GM12874 (cell line): ENCODE measurements at regions not wholly inside any gene's neighbourhood (a gene's known extent, or its start where the extent isn't known, plus 50 kb on each side); places are given as distances from the start of the nearest gene placed in this dataset.

Source experiments
- TF ChIP-seq, protein P1 (sequence below): IDR thresholded peaks from 2 replicates; pipeline ENCODE4 v1.5.1; 2011; ENCODE audit warnings: low read depth, mild to moderate bottlenecking, control low read depth, low read length, moderate library complexity; ENCODE audit not compliant: insufficient read depth

DNA sequence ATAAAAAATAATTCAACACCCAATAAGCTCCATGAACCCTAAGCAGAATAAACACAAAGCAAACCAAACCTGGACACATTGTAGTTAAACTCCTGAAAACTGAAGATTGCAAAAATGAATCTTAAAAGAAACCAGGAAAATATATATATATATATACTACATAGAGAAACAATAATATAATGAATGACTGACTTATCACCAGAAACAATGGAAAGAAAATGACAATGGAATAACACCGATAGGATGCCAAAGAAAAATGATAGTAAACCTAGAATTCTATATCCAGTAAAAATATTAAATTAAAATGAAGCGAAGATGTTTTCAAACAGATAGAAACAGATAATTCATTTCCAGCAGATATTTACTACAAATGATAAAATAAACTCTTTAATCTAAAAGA, 346.9 kb downstream of the IRS1 start:
- TF ChIP-seq, protein P1, sequence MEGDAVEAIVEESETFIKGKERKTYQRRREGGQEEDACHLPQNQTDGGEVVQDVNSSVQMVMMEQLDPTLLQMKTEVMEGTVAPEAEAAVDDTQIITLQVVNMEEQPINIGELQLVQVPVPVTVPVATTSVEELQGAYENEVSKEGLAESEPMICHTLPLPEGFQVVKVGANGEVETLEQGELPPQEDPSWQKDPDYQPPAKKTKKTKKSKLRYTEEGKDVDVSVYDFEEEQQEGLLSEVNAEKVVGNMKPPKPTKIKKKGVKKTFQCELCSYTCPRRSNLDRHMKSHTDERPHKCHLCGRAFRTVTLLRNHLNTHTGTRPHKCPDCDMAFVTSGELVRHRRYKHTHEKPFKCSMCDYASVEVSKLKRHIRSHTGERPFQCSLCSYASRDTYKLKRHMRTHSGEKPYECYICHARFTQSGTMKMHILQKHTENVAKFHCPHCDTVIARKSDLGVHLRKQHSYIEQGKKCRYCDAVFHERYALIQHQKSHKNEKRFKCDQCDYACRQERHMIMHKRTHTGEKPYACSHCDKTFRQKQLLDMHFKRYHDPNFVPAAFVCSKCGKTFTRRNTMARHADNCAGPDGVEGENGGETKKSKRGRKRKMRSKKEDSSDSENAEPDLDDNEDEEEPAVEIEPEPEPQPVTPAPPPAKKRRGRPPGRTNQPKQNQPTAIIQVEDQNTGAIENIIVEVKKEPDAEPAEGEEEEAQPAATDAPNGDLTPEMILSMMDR, result no peak

DNA sequence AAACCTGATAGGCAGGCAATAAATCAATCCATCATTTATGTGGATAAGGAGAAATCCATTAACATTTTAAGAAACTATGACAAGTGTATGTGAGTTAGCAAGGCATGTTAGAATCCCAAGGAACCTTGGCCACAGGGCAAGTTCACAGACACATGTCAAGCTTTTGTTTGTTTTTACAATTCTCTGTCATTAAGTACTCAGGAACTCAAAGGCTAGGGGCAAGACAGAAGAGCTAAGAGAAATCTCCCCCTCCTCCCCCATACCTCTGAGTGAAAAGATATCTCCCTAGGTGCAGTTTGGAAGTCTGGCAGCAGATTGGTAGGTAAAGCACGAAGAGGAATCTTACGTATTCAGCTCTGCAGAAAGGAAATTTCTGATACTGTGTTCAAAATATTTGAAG, 348.1 kb downstream of the IRS1 start:
- TF ChIP-seq, protein P1, result no peak

DNA sequence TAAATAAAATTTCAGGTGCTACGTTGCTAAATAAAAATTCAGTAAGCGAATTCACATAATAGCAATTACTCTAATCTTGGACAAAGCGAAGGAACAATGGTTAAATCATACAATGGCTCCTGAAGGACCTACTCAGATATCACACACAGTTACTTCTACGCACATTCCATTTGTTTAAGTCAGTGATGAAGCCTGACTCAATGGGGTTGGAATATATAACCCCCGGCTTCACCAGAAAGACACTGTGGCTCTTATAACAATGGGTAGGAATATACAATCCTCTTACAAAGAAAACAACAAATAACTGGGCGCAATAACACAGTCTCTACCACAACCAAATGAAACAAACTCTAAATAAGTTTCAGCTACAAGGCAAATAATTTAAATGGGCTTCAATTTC, 349.5 kb downstream of the IRS1 start:
- TF ChIP-seq, protein P1, result no peak

DNA sequence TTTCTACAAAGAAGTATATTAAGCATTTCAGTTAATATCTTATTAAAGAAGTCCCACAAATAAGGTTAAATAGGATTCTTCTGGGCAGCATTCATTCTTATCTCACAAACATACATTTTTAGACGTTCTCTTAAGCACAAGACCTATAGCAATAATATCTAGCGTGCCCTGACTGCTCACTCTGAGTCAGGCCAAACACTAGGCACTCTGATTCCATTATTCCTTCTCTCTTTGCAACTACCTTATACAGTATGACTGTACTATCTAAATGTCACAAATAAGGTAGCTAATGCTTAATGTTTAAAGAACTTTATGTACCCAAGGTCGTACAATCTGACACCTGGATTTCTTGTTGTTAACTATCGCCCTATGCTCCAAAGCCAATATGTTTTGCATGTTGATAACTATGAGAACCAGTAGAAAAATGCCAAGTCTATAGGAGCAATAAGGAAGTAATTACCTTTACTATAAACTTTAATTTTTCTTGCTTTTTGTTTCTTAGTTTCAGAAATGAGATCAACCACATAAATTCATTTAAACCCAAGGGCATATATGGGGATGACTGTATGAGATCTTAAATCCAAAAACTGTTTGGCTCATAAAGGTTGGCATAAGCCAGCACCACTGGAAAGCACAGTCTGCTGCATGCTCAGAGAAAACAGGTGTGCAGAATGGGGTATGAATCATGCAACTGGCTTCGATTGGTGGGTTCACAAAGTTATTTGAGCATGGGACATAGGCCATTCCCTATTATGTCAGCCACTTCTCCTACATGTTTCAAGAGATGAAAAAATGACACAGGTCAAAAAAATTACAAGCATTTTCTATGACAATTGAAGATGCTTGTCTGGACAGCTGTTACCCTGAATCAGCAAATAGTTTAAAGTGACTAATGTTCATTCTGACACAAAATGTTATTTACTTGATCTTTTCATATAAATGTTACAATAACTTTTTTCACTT, 352.0 kb downstream of the IRS1 start:
- TF ChIP-seq, protein P1, result no peak

DNA sequence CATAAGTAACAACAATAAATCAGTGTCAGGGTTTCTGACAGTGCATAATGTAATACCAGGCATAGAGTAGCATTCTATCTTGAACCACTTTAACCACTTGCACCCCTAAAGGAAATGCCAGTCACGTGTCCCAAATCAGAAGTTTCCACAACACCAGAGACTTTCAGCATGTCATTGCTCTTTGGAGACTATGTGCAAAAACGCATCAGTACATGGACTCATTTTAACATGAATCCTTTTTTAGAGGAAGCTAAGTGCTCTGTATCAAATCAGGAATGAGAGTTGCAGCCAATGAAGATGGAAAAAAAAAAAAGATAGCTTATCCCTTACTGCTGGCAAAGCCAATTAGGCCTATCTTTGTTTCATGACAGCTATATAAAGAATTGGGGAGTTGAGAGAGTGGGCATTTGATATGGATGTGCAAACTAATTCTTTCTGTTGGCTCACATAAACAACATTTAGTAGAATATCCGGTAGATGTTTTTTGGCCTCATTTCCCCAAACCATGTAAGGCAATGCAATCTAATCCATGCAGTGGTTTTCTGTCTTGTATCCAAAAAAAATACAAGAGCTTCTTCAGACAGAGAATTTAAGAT, 353.1 kb downstream of the IRS1 start:
- TF ChIP-seq, protein P1, result no peak

DNA sequence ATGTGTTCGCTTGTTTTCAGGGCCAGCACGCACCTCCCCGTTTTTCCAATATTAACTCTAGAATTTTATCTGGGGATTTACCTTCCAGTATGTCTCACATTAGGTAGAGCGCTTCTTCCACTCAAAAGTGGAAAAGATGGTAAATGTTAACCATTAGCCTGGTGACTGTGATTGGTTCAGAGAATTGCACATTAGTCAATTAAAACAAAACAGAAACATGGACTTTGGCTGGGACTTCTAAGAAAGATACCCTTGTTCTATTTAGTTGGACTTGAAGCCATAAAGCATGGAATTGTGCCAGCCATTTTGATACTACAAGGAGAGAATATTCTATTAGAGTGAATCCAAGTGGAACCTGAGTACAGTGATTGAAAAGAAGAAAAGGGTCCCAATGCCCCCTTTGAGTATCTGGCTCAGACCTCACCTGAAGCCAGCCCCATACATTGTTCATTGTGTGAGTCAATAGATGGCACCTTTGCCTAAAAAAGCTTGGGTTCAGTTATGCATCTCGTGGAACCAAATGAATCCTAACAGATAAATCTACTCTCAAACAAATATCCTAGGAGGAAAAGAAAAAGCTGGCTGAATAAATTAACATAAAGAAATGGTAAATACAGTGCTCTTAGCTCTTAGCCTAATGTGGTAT, 354.3 kb downstream of the IRS1 start:
- TF ChIP-seq, protein P1, result no peak

DNA sequence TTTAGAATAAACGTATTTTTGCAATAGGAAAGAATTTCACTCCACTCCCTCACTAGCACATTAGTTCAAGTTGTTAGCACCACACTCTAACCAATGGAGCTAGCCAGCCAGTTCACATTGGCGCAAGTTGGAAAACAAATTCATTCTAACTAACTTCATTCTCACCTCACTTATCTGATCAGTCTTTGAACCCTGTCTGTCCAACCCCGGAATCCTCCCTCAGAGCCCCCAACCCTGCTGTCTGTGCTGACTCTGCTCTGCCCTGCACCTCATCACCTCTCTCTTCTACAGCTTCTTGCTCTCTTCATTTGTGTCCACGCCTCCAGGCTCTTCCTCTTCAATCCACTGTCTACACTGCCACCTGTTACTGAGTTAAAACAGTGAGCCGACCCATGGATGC, 356.5 kb downstream of the IRS1 start:
- TF ChIP-seq, protein P1, result no peak
